NB4 (cell line): ENCODE measurements at regions not wholly inside any gene's neighbourhood (a gene's known extent, or its start where the extent isn't known, plus 50 kb on each side); places are given as distances from the start of the nearest gene placed in this dataset.

Experiments
- DNase-seq: peaks from one replicate; pipeline ENCODE4 v3.0.0; 2010; ENCODE audit warnings: low read depth
- H3K4me3 ChIP-seq: one replicate; pipeline ENCODE4 v1.5.1; 2011; ENCODE audit warnings: mild to moderate bottlenecking, low read depth, low read length, moderate library complexity
- CTCF ChIP-seq: IDR thresholded peaks from one replicate; pipeline ENCODE4 v1.5.1; 2012; ENCODE audit warnings: low read depth, low read length
- MAX ChIP-seq: IDR thresholded peaks from 2 replicates; pipeline ENCODE4 v1.6.1; 2011; ENCODE audit warnings: low read depth, low read length
- MYC ChIP-seq: IDR thresholded peaks from 2 replicates; pipeline ENCODE4 v1.6.1; 2011; ENCODE audit warnings: low read depth, low read length
- POLR2A ChIP-seq: IDR thresholded peaks from 2 replicates; pipeline ENCODE4 v1.6.1; 2011; ENCODE audit warnings: mild to moderate bottlenecking; ENCODE audit not compliant: insufficient read length; ENCODE audit errors: extremely low read depth

- TF ChIP-seq MAX (no peak), POLR2A (no peak)
- DNase-seq, result no peak
- no peak overlapping the region for H3K4me3 ChIP-seq
These were observed 503.6 kb upstream of the MYT1L start for GRCh38 chr2:2834516-2835254.

DNA sequence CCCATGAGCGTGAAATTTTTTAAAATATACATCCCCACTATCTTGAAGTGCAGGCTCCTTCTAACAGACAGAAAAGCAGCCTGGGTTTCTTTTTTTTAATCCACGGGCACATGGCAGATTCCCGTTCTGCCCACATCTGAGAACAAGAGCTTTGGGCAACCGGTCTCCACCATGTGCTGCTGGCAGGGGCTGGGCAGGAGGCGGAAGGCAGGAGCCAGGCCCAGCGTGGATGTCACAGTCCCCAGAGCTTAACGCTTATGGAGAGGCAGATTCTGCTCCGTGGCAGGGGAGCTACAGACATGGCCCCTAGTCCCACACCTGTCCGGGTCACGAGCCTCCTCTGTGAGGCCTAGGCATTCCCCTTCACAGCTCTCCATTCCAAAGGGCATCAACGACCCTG lies 503.0 kb upstream of the MYT1L start:
- TF ChIP-seq POLR2A, result no peak
- no peak for TF ChIP-seq MAX
- TF ChIP-seq MYC, result no peak
- TF ChIP-seq CTCF, result no peak
- H3K4me3 ChIP-seq, result no peak overlapping the region
- DNase-seq, result no peak

DNA sequence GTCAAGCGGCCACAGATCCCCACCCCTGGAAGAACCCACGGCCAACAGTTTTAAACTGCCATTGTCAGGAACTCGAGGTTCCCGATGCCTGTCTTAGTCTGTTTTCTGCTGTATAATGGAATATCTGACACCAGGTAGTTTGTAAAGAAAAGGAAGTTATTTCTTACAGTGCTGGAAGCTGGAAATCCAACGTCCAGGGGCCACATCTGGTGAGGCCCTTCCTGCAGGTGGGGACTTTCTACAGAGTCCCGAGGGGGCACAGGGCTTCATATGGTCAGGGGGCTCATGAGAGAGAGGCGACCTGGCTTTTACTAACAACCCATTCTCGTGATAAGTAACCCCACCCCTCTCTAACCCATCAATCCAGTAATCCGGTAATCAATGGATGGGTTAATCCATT lies 501.6 kb upstream of the MYT1L start:
- no peak for DNase-seq
- TF ChIP-seq CTCF (no peak), MYC (no peak), MAX (no peak), POLR2A (no peak)
- H3K4me3 ChIP-seq, result no peak overlapping the region

DNA sequence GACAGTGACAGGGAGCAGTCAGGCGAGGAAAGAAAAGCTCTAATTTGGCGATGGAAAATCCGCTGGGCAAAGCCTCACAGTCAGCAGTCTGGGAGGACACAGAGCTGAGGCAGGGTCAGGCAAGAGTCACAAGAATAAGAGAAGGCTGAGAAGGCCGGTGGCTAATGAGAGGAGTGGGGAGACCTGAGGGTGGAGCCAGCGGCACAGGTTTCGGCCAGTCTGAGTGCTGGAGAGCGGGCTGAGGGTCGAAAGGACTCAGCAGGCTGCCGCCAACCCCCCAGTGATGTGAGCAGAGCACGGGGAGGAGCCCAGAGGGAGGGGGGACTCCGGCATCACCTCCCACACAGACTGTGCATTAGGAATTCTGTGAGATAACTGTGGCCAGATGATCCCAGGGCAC lies 500.6 kb upstream of the MYT1L start:
- H3K4me3 ChIP-seq, result no peak overlapping the region
- TF ChIP-seq MAX (no peak), MYC (no peak), POLR2A (no peak), CTCF (no peak)
- DNase-seq, result no peak

GRCh38 chr2:2830576-2830975 lies 499.5 kb upstream of the MYT1L start:
- no peak for DNase-seq
- H3K4me3 ChIP-seq, result no peak overlapping the region
- TF ChIP-seq POLR2A (no peak), MYC (no peak), CTCF (no peak), MAX (no peak)

DNA sequence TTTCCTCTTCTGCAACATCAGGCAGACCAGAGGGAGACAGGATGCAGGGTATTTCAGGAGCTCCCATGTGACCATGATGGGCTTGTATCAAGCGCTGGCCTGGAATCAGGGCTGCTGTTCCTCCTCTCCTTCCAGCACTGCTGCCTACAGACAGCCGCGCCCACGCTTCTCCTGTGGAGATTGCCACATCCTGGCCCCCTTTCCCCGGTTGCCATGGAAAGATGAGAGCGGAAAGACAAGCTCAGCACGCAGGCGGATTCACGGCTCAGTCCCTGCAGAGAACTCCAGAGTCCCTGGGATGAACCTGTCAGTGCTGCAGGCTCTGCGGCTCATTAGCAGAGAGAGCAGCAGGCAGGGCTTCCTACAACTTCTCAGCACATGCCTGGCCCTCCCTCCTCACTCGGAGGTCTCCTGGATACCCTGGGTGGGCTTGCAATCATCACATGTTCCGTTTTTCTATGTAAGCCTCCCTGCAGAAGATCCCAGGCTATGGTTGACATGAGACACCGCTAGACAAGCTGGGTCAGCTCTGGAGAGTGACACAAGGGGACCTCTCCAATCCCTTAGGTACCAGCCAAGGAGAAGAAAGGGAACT lies 497.8 kb upstream of the MYT1L start:
- no peak for TF ChIP-seq MYC
- TF ChIP-seq CTCF, result no peak
- no peak for TF ChIP-seq POLR2A
- TF ChIP-seq MAX, result no peak
- no peak overlapping the region for H3K4me3 ChIP-seq
- no peak for DNase-seq
